ENCODE measurements at regions not wholly inside any gene's neighbourhood (a gene's known extent, or its start where the extent isn't known, plus 50 kb on each side); places are given as distances from the start of the nearest gene placed in this dataset.

DNA sequence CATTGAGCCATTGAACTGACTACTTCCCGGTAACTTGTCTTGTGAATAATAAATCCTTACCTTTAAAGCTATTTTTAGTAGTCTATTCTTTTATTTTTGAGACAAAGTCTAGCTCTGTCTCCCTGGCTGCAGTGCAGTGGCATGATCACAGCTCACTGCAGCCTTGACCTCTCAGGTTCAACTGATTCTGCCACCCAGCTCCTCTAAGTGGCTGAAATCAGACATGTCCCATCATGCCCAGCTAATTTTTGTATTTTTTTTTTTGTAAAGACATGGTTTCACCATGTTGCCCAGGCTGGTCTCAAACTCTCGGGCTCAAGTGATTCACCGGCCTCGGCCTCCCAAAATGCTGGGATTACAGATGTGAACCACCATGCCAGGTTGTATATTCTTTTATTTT is 59.3 kb upstream of the PTGS2 start:
- no peaks in the 10 kb centered on the region for H3K9me3 ChIP-seq (ENCODE audit: control insufficient read depth, insufficient read depth, low read length)
- no CpG with 5 or more reads among the region's 4 CpGs for WGBS (ENCODE audit: insufficient coverage)
- H3K27me3 ChIP-seq (ENCODE audit: control insufficient read depth, insufficient read depth, low read length): no peaks in the 10 kb centered on the region
- no peak overlapping the region for H3K27ac ChIP-seq (ENCODE audit: low read depth, low read length)
- H3K4me3 ChIP-seq (ENCODE audit: low read depth, low read length): no peak overlapping the region
- DNase-seq (ENCODE audit: low read depth in 4 of 6, low spot score in 6 of 6): no peak
- no peaks in the 10 kb centered on the region for H3K4me1 ChIP-seq (ENCODE audit: control insufficient read depth, insufficient read depth, low read length)
- H3K36me3 ChIP-seq (ENCODE audit: control insufficient read depth, insufficient read depth, low read length): no peaks in the 10 kb centered on the region

DNA sequence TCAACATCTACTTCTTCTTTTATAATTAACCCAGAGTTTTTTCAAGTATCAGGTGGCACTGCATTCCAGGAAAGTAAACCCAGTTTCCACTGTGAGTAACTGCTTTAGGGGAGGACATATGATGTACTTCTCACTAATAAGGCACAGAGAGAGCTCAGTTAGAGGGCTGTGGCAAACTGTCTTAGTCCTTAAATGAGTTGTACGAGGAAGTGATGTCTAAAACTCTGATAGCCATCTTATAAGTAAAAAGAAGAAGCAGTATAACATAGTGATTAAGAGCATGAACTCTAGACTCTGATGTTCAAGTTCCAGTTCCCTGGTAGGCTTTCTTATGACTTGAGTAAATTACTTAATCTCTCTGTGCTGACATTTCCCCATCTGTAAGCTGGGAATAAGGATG is 58.7 kb upstream of the PTGS2 start:
- Histone ChIP-seq H3K4me1 (ENCODE audit: control insufficient read depth, insufficient read depth, low read length) (no peaks in the 10 kb centered on the region), H3K4me3 (ENCODE audit: low read depth, low read length) (no peak overlapping the region), H3K9me3 (ENCODE audit: control insufficient read depth, insufficient read depth, low read length) (no peaks in the 10 kb centered on the region), H3K27me3 (ENCODE audit: control insufficient read depth, insufficient read depth, low read length) (no peaks in the 10 kb centered on the region), H3K27ac (ENCODE audit: low read depth, low read length) (no peak overlapping the region), H3K36me3 (ENCODE audit: control insufficient read depth, insufficient read depth, low read length) (no peaks in the 10 kb centered on the region)
- WGBS (ENCODE audit: insufficient coverage): no CpG with 5 or more reads among the region's 1 CpG
- DNase-seq (ENCODE audit: low read depth in 4 of 6, low spot score in 6 of 6): no peak

DNA sequence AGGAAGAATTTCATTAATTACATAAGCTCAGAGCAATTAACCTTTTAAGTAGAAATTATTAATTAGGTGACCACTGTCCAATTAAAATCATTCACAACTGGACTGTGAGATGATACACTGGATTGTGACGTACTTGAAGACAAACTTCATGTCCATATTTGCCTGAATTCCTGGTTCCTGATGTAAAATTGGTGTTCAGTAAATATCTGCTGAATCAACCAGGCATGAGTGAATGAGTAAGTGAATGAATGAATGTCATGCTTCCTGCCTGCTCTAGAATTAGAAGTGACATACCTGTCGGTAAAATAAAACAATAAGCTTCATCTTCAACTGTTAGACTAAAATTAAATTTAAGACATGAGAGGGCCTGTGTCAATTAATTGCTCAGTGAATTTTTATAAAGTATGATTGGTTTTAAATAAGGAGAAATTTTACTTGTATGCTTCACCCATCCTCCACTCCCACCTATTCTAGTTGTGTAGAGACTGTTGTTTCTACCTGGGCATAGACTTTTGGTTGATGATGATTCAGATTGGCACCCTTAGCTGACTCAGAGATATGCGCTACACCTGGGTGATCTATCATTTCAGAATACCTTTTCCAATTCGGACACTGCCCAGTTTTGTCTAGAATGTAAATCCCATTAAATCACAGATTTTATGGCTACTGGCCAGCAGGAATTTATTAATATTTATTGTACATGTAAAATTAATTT is 56.9 kb upstream of the PTGS2 start:
- Histone ChIP-seq H3K36me3 (ENCODE audit: control insufficient read depth, insufficient read depth, low read length) (no peaks in the 10 kb centered on the region), H3K27ac (ENCODE audit: low read depth, low read length) (no peak overlapping the region), H3K27me3 (ENCODE audit: control insufficient read depth, insufficient read depth, low read length) (no peaks in the 10 kb centered on the region), H3K4me1 (ENCODE audit: control insufficient read depth, insufficient read depth, low read length) (no peaks in the 10 kb centered on the region), H3K9me3 (ENCODE audit: control insufficient read depth, insufficient read depth, low read length) (no peaks in the 10 kb centered on the region), H3K4me3 (ENCODE audit: low read depth, low read length) (no peak overlapping the region)
- no peak for DNase-seq (ENCODE audit: low read depth in 4 of 6, low spot score in 6 of 6)
- 100% methylated on average over 1 of the region's 4 CpGs for WGBS (ENCODE audit: insufficient coverage)

- no CpG with 5 or more reads among the region's 1 CpG for WGBS (ENCODE audit: insufficient coverage)
- no peak for DNase-seq (ENCODE audit: low read depth in 4 of 6, low spot score in 6 of 6)
- H3K27ac ChIP-seq (ENCODE audit: low read depth, low read length): no peak overlapping the region
- H3K9me3 ChIP-seq (ENCODE audit: control insufficient read depth, insufficient read depth, low read length): no peaks in the 10 kb centered on the region
- no peaks in the 10 kb centered on the region for H3K4me1 ChIP-seq (ENCODE audit: control insufficient read depth, insufficient read depth, low read length)
- no peak overlapping the region for H3K4me3 ChIP-seq (ENCODE audit: low read depth, low read length)
- H3K27me3 ChIP-seq (ENCODE audit: control insufficient read depth, insufficient read depth, low read length): no peaks in the 10 kb centered on the region
- H3K36me3 ChIP-seq (ENCODE audit: control insufficient read depth, insufficient read depth, low read length): no peaks in the 10 kb centered on the region
These were observed 55.2 kb upstream of the PTGS2 start for GRCh38 chr1:186735463-186735862.

DNA sequence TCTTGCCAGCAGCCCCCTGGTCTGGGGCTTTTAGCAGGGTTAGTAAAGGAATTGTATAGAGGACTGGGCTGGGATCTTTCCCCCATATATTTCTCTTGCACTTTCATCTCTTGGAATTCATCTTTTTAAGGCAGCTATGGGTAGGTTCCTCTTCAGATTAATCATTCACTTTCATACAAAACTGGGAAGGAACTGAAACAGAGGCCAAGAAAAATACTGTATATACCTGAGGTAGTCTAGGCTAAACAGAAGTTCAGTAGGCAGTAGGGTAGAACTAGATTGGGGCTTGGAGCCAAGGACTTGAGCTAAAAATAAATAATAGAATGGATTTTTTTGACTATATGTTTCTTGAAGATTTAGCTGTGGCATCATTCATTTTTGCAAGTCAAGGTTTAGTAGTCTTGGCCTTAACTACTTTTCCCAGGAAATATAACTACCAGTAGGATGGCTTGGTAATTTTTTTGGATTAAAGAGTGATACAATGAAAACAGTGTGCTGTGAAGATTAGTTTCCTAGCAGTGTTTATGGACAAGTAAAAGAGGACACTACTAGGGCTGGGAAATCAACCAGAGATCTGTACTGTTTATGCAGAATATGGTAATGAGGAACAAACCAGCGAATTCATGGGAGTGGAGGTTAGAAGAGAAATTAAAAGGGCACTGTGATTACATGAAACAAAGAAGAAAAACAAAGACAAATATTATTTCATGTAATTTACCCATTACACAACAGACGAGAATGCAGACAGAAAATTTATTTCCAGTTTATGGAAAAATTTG is 50.9 kb upstream of the PTGS2 start:
- no peak overlapping the region for H3K4me3 ChIP-seq (ENCODE audit: low read depth, low read length)
- DNase-seq (ENCODE audit: low read depth in 4 of 6, low spot score in 6 of 6): no peak
- no peaks in the 10 kb centered on the region for H3K27me3 ChIP-seq (ENCODE audit: control insufficient read depth, insufficient read depth, low read length)
- no peaks in the 10 kb centered on the region for H3K36me3 ChIP-seq (ENCODE audit: control insufficient read depth, insufficient read depth, low read length)
- no peaks in the 10 kb centered on the region for H3K9me3 ChIP-seq (ENCODE audit: control insufficient read depth, insufficient read depth, low read length)
- no peak overlapping the region for H3K27ac ChIP-seq (ENCODE audit: low read depth, low read length)
- no CpG with 5 or more reads among the region's 2 CpGs for WGBS (ENCODE audit: insufficient coverage)
- H3K4me1 ChIP-seq (ENCODE audit: control insufficient read depth, insufficient read depth, low read length): no peaks in the 10 kb centered on the region

Measured in spinal cord (tissue), 9 donors.